Keratinocyte (primary cell): ENCODE measurements at regions not wholly inside any gene's neighbourhood (a gene's known extent, or its start where the extent isn't known, plus 50 kb on each side); places are given as distances from the start of the nearest gene placed in this dataset.

ENCODE experiments used
- DNase-seq: peaks from one replicate; pipeline ENCODE4 v3.0.0-alpha.2; 2011; ENCODE audit warnings: low read depth, missing footprints, low spot score
- FAIRE-seq: peaks from 2 replicates; lab custom pipeline; 2011; peaks lifted over from hg19 to GRCh38; lab: Jason Lieb, UNC
- H2AFZ ChIP-seq: 2 replicates; pipeline ENCODE4 v1.6.0; 2012; ENCODE audit warnings: low read length, control low read depth, inconsistent platforms; ENCODE audit not compliant: control insufficient read depth
- H3K27ac ChIP-seq: 2 replicates; pipeline ENCODE4 v1.5.1; 2011; ENCODE audit warnings: low read length; ENCODE audit not compliant: control insufficient read depth, insufficient read depth
- H3K27me3 ChIP-seq: 3 replicates; pipeline ENCODE4 v1.6.0; 2011; ENCODE audit warnings: low read length; ENCODE audit not compliant: control insufficient read depth, insufficient read depth; ENCODE audit errors: extremely low read depth
- H3K36me3 ChIP-seq, 2 experiments: 2 replicates in 1 of 2; 3 replicates in 1 of 2; pipeline ENCODE4 v1.5.1; 2011; ENCODE audit warnings: low read length in 2 of 2, mild to moderate bottlenecking in 1 of 2; ENCODE audit not compliant: control insufficient read depth in 2 of 2, insufficient read depth in 2 of 2; ENCODE audit errors: extremely low read depth in 1 of 2
- H3K4me1 ChIP-seq: 3 replicates; pipeline ENCODE4 v1.5.1; 2011; ENCODE audit warnings: low read length; ENCODE audit not compliant: control insufficient read depth, insufficient read depth; ENCODE audit errors: extremely low read depth
- H3K4me2 ChIP-seq: 3 replicates; pipeline ENCODE4 v1.6.0; 2011; ENCODE audit warnings: low read depth, low read length; ENCODE audit not compliant: control insufficient read depth, insufficient read depth; ENCODE audit errors: extremely low read depth
- H3K4me3 ChIP-seq, 3 experiments: fragments of 200-600 bp in 1 of 3; sonication (generic) in 1 of 3; 2 replicates in 2 of 3; 3 replicates in 1 of 3; pipeline ENCODE4 v1.5.1; 2011 to 2016; ENCODE audit warnings: low read length in 3 of 3, mild to moderate bottlenecking in 3 of 3, control low read depth in 2 of 3, inconsistent platforms in 1 of 3, low read depth in 1 of 3, mixed read lengths in 1 of 3, mixed run types in 1 of 3, moderate library complexity in 1 of 3; ENCODE audit not compliant: control insufficient read depth in 2 of 3, insufficient read depth in 2 of 3; ENCODE audit errors: extremely low read depth in 1 of 3
- H3K79me2 ChIP-seq: 2 replicates; pipeline ENCODE4 v1.6.0; 2012; ENCODE audit warnings: low read length; ENCODE audit not compliant: control insufficient read depth, insufficient read depth
- H3K9ac ChIP-seq: 3 replicates; pipeline ENCODE4 v1.6.0; 2011; ENCODE audit warnings: low read length; ENCODE audit not compliant: control insufficient read depth, insufficient read depth; ENCODE audit errors: extremely low read depth
- H3K9me1 ChIP-seq: 3 replicates; pipeline ENCODE4 v1.6.0; 2011; ENCODE audit warnings: low read length; ENCODE audit not compliant: control insufficient read depth, insufficient read depth; ENCODE audit errors: extremely low read depth
- H3K9me3 ChIP-seq: 2 replicates; pipeline ENCODE4 v1.5.1; 2012; ENCODE audit warnings: low read depth, low read length; ENCODE audit not compliant: control insufficient read depth
- H4K20me1 ChIP-seq: 3 replicates; pipeline ENCODE4 v1.6.0; 2011; ENCODE audit warnings: low read length; ENCODE audit not compliant: control insufficient read depth, insufficient read depth; ENCODE audit errors: extremely low read depth
- CTCF ChIP-seq, 3 experiments: IDR thresholded peaks in 1 of 3; conservative IDR thresholded peaks in 1 of 3; optimal IDR thresholded peaks in 1 of 3; 2 replicates in 2 of 3; 3 replicates in 1 of 3; pipeline versions ENCODE3 to v1.5.1; 2011; ENCODE audit warnings: low read length in 3 of 3, mild to moderate bottlenecking in 3 of 3, moderate library complexity in 2 of 3, control low read depth in 1 of 3, inconsistent platforms in 1 of 3; ENCODE audit not compliant: insufficient read depth in 2 of 3; ENCODE audit errors: extremely low read depth in 1 of 3
- EZH2 ChIP-seq: IDR thresholded peaks from one replicate; pipeline ENCODE4 v1.6.1; 2012; ENCODE audit warnings: inconsistent platforms, mild to moderate bottlenecking, low read length, moderate library complexity
- dilution Hi-C: fragments of 300-500 bp; cut with MboI; formaldehyde crosslinking; loops from one replicate; pipeline ENCODE4 v1.7.0; 2020; ENCODE audit warnings: low sequenced_read_pairs; ENCODE audit not compliant: extremely low pct_ligation_motif_present

DNA sequence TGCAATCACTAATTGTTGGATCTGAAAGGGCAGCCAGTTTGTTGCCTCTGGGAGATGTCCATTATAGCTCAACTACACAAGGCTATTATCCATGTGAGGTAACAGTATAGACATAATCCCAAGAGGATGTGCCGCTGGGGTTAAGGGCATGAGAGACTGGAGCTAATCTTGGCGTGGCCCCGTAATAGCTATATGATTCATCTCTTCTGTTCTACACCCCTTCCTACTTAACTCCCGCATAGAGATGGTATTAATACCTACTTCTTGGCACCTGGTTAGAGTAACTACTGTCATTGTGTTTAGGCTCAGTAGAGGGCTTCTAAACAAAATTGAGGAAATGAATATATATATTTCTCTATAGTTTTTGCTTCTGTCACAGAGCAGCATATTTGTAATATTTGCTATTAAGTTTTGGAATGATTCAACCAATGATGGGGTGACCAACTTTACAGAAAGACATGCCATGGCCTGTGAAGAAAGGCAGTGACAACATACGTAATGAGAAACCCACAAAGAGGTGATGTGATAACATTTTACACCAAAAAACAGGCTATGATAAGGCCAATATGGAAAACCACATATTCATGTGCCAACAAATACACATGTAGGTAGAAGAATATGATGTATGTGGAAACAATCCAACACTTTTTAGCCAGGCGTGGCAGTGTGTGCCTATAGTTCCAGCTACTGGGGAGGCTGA is 76.8 kb upstream of the DPH6 start:
- Histone ChIP-seq H3K9ac (no peak overlapping the region), H3K27ac (no peak overlapping the region), H3K27me3 (no peaks in the 10 kb centered on the region), H3K4me1 (peaks cover 8% of the 10 kb centered on the region), H2AFZ (no peak overlapping the region), H3K4me3 (no peak overlapping the region), H3K9me3 (no peaks in the 10 kb centered on the region), H3K4me2 (peak overlapping the region; percentile 25), H3K36me3 (no peaks in the 10 kb centered on the region), H3K9me1 (no peaks in the 10 kb centered on the region), H4K20me1 (no peaks in the 10 kb centered on the region), H3K79me2 (no peaks in the 10 kb centered on the region)
- dilution Hi-C loops = no loop called here
- FAIRE-seq (peak; percentile 39), DNase-seq (peak; percentile 33)
- TF ChIP-seq EZH2 = no peak
- peak in 1 of 3 experiments; percentile 10 for TF ChIP-seq CTCF (optimal IDR thresholded peaks at IDR 0.05 in 1 of 3, IDR thresholded peaks at IDR 0.05 in 1 of 3, conservative IDR thresholded peaks at IDR 0.05 in 1 of 3; ENCODE audit: extremely low read depth in 1 of 3, insufficient read depth in 2 of 3, low read length in 3 of 3)

DNA sequence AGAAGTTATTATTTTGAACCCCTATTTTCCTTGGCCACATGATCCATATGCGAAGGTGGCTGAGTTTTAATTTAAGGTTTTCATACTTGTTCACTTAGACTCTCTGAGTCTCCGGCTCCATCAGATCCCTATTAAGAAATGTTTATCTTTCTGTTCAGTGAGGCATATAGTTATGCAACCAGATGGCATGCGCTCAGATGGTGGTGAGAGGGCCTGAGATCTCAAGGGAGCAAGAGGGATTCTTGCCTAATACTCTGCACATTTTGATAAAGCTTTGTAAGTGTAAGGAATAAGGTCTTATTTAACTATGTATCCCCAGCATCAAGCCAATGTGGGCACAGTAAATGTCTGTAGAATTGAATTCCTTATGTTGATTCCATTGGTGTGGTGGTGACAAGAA is 78.9 kb upstream of the DPH6 start:
- H3K79me2 ChIP-seq = no peaks in the 10 kb centered on the region
- H3K9me1 ChIP-seq = no peaks in the 10 kb centered on the region
- H3K36me3 ChIP-seq = no peaks in the 10 kb centered on the region
- no peak for FAIRE-seq
- TF ChIP-seq CTCF (optimal IDR thresholded peaks at IDR 0.05 in 1 of 3, IDR thresholded peaks at IDR 0.05 in 1 of 3, conservative IDR thresholded peaks at IDR 0.05 in 1 of 3; ENCODE audit: extremely low read depth in 1 of 3, insufficient read depth in 2 of 3, low read length in 3 of 3) = no peak
- TF ChIP-seq EZH2 = no peak
- H3K9me3 ChIP-seq = no peaks in the 10 kb centered on the region
- H3K4me2 ChIP-seq = no peak overlapping the region
- H2AFZ ChIP-seq = no peak overlapping the region
- no peak overlapping the region for H3K4me3 ChIP-seq
- no peak overlapping the region for H3K9ac ChIP-seq
- H4K20me1 ChIP-seq = no peaks in the 10 kb centered on the region
- H3K4me1 ChIP-seq = peaks cover 8% of the 10 kb centered on the region
- no peaks in the 10 kb centered on the region for H3K27me3 ChIP-seq
- dilution Hi-C loops = no loop called here
- H3K27ac ChIP-seq = no peak overlapping the region
- no peak for DNase-seq
